NB4 (cell line): ENCODE measurements at regions not wholly inside any gene's neighbourhood (a gene's known extent, or its start where the extent isn't known, plus 50 kb on each side); places are given as distances from the start of the nearest gene placed in this dataset.

Experiments used
- DNase-seq: peaks from one replicate; pipeline ENCODE4 v3.0.0; 2010; ENCODE audit warnings: low read depth
- H3K4me3 ChIP-seq: one replicate; pipeline ENCODE4 v1.5.1; 2011; ENCODE audit warnings: mild to moderate bottlenecking, low read depth, low read length, moderate library complexity
- MYC ChIP-seq: IDR thresholded peaks from 2 replicates; pipeline ENCODE4 v1.6.1; 2011; ENCODE audit warnings: low read depth, low read length
- POLR2A ChIP-seq: IDR thresholded peaks from 2 replicates; pipeline ENCODE4 v1.6.1; 2011; ENCODE audit warnings: mild to moderate bottlenecking; ENCODE audit not compliant: insufficient read length; ENCODE audit errors: extremely low read depth
- TF ChIP-seq, protein P1 (sequence below): IDR thresholded peaks from one replicate; pipeline ENCODE4 v1.5.1; 2012; ENCODE audit warnings: low read depth, low read length
- TF ChIP-seq, protein P2 (sequence below): IDR thresholded peaks from 2 replicates; pipeline ENCODE4 v1.6.1; 2011; ENCODE audit warnings: low read depth, low read length

DNA sequence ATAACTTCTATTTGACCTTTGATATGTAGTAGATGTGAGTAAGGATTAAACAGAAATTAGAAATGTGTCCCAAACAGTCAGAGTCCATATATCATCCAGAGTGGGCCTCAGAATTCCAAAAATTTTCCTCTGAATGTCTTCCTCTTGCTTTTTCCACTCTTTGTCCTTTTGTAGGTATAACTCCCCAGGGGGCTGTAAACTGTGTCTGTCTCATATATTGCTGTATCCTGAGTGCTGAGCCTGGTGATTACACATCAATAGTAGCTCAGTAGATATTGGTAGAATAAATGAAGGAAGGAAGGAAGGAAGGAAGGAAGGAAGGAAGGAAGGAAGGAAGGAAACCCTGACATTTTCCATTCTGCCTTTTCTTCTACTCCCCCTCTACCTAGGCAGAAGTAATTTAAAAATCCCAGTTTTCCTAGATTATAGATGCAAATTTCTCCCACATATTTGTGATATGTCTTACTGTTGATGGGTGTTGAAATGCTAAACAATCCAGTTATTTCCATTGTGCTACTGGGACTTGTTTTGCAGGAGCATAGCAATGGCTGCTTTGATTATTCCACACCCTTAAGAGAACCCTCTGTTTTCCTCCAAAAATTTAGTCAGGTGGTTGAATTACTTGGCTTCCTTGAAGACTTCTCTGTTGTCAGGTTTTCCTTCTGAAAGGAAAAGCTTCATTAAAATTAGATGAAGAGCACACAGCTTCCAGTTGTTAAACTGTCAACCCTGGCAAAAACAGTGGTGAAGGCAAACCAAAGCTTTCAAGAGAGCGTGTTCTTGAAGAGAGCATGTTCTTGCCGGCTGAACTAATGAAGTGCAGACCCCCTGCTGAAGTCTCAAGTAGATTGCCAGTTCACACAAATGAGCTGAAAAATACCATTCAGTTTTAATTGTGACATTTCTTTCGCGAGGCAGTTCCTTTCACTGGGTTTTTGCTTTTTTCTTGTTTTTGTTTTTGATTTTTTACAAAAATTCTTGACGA is 147.8 kb downstream of the KCNE4 start:
- TF ChIP-seq, protein P1, sequence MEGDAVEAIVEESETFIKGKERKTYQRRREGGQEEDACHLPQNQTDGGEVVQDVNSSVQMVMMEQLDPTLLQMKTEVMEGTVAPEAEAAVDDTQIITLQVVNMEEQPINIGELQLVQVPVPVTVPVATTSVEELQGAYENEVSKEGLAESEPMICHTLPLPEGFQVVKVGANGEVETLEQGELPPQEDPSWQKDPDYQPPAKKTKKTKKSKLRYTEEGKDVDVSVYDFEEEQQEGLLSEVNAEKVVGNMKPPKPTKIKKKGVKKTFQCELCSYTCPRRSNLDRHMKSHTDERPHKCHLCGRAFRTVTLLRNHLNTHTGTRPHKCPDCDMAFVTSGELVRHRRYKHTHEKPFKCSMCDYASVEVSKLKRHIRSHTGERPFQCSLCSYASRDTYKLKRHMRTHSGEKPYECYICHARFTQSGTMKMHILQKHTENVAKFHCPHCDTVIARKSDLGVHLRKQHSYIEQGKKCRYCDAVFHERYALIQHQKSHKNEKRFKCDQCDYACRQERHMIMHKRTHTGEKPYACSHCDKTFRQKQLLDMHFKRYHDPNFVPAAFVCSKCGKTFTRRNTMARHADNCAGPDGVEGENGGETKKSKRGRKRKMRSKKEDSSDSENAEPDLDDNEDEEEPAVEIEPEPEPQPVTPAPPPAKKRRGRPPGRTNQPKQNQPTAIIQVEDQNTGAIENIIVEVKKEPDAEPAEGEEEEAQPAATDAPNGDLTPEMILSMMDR, result no peak
- no peak for TF ChIP-seq POLR2A
- DNase-seq, result no peak
- H3K4me3 ChIP-seq, result no peak overlapping the region

DNA sequence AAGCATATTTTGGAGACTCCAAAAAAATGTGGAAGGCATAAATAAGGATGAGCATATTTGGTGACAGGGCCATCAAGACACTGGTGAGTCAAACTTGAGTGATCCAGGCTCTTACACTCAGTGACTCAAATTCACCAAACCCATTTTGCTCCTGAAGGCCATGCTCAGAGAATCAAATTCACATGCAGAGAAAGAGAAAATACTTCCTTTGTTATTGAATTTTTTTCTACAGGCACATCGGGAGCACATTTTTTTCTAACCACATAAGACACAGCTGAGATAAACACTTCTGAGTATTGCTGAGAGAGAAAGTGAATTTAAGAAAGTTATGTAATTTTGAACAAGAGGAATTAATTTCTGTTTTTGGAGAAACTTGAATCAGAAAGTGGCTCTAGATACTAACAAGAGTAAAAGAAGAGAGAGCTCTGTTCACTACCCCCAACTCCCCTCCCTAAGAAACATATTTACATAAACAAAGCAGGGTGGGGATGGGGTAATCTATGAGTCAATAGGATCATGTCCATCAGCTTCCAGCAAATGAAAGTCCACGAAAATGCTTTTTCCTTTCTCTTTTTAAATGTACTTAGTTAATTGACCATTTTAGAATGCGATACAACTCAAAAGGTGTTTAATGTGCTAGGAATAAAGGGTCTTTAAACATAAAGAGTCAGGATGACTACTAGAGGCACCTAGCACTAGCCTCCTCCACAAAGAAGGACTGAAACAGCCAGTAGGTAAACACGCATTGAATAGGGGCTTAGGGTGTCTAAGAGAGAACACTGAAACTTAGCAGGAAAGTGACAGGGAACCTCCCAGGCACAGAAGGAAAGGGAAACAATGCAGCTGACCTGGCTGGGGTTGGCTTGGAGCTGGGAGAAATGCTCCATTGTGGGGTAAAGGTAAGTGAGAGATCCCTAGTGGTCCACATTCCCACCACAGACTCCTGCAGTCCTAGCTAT is 152.3 kb downstream of the KCNE4 start:
- no peak for DNase-seq
- TF ChIP-seq MYC (no peak), POLR2A (no peak)
- TF ChIP-seq, protein P1, result no peak
- TF ChIP-seq, protein P2, sequence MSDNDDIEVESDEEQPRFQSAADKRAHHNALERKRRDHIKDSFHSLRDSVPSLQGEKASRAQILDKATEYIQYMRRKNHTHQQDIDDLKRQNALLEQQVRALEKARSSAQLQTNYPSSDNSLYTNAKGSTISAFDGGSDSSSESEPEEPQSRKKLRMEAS, result no peak
- H3K4me3 ChIP-seq, result no peak overlapping the region

DNA sequence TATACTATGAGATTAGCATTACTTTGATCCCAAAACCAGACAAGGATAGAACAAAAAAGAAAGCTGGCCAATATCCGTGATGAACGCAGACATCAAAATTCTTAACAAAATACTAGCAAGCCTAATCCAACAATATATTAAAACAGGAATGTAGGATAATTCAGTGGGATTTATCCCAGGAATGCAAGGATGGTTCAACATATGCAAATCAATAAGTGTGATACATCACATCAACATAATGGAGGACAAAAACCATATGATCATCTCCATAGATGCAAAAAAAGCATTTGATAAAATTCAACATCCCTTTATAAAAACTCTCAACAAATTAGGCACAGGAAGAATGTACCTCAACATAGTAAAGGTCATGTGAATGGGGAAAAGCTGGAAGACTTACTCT is 158.5 kb downstream of the KCNE4 start:
- no peak for DNase-seq
- no peak overlapping the region for H3K4me3 ChIP-seq
- TF ChIP-seq POLR2A (no peak), MYC (no peak)
- TF ChIP-seq, protein P1, result no peak
- TF ChIP-seq, protein P2, result no peak

DNA sequence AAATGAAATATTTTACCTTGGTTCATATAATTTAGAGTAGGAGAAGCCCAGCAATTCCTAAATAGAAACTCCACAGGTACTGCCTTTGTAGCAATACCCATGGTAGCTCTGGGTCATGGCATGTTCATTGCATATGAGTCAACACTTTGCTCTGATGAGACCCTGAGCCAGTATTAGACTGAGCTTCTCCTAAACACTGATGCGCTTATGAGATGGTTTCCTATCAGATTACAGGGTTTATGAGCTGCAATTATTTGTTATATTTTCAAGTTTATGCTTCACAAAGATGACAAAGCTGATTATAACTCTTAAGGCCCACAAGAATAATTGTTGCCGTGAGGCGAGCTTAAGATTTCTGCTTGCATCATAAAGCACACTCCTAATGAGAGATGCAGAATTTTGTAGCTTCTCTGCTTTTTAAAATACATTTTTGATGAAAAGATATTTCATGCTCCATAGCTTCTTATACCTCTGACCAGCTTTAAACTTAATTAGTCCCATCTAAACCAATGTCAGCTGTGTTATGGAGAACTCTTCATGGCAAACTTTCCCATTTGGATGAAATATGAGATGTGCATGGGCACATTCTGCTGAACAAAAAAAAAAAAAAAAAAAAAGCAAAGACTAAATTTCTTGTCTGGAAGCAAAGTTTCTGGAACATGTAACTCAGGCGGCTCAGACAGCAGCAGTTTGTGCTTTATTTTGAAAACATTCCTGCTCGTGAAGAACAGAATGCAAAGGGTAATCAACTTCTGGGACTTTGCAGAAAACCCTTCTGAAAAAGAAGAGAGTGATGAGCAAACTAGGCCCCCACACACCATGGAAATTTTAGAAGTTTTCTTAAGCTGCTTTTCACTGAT is 162.6 kb downstream of the KCNE4 start:
- TF ChIP-seq, protein P2, result no peak
- no peak for TF ChIP-seq POLR2A
- TF ChIP-seq, protein P1, result no peak
- no peak for TF ChIP-seq MYC
- no peak overlapping the region for H3K4me3 ChIP-seq
- no peak for DNase-seq

DNA sequence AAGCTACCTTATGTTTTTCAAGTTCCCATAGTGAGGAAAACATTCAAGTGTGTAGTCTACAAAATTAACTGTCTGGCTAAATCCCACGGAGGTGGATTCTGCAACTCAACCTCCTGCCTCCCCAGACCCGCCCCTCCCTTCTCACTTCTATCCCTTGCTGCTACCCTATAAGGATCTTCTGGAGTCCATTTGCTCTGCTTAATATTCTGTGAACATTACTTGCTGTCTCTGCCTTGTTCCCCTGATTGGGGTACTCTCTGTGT is 163.2 kb downstream of the KCNE4 start:
- no peak overlapping the region for H3K4me3 ChIP-seq
- TF ChIP-seq MYC (no peak), POLR2A (no peak)
- TF ChIP-seq, protein P2, result no peak
- TF ChIP-seq, protein P1, result no peak
- DNase-seq, result no peak
